ENCODE measurements at regions not wholly inside any gene's neighbourhood (a gene's known extent, or its start where the extent isn't known, plus 50 kb on each side); places are given as distances from the start of the nearest gene placed in this dataset.

GRCh38 chr2:181354626-181355025 lies 102.6 kb upstream of the ITGA4 start:
- DNase-seq = peak; percentile 79

- peak; percentile 66 for DNase-seq
Measured at GRCh38 chr2:181356526-181357130, 100.6 kb upstream of the ITGA4 start.

GRCh38 chr2:181357979-181358378 lies 99.2 kb upstream of the ITGA4 start:
- no peak for DNase-seq

GRCh38 chr2:181362561-181362960 lies 94.6 kb upstream of the ITGA4 start:
- DNase-seq = no peak

GRCh38 chr2:181363164-181363563 lies 94.0 kb upstream of the ITGA4 start:
- no peak for DNase-seq

- DNase-seq = peak; percentile 86
Measured at GRCh38 chr2:181364492-181365170, 92.6 kb upstream of the ITGA4 start.

GRCh38 chr2:181366675-181367175 lies 90.5 kb upstream of the ITGA4 start:
- no peak for DNase-seq

- no peak for DNase-seq
Measured at GRCh38 chr2:181367411-181367810, 89.8 kb upstream of the ITGA4 start.

- DNase-seq = no peak
Measured at GRCh38 chr2:181367906-181368435, 89.2 kb upstream of the ITGA4 start.

- no peak for DNase-seq
Measured at GRCh38 chr2:181370126-181370525, 87.1 kb upstream of the ITGA4 start.

- DNase-seq = no peak
Measured at GRCh38 chr2:181371195-181371594, 86.0 kb upstream of the ITGA4 start.

- peak; percentile 93 for DNase-seq
Measured at GRCh38 chr2:181371782-181372645, 85.2 kb upstream of the ITGA4 start.

- DNase-seq = no peak
Measured at GRCh38 chr2:181372646-181373040, 84.5 kb upstream of the ITGA4 start.

- DNase-seq = peak; percentile 49
Measured at GRCh38 chr2:181374781-181375675, 82.2 kb upstream of the ITGA4 start.

GRCh38 chr2:181376442-181376841 lies 80.7 kb upstream of the ITGA4 start:
- no peak for DNase-seq

GRCh38 chr2:181376999-181377398 lies 80.2 kb upstream of the ITGA4 start:
- no peak for DNase-seq

- no peak for DNase-seq
Measured at GRCh38 chr2:181378491-181378890, 78.7 kb upstream of the ITGA4 start.

- DNase-seq = no peak
Measured at GRCh38 chr2:181380581-181380980, 76.6 kb upstream of the ITGA4 start.

GRCh38 chr2:181384923-181385322 lies 72.3 kb upstream of the ITGA4 start:
- DNase-seq = no peak

- no peak for DNase-seq
Measured at GRCh38 chr2:181389524-181389923, 67.7 kb upstream of the ITGA4 start.

GRCh38 chr2:181393472-181393871 lies 63.7 kb upstream of the ITGA4 start:
- DNase-seq = peak; percentile 58

Data from fibroblast of skin of scalp (primary cell).